ENCODE measurements at regions not wholly inside any gene's neighbourhood (a gene's known extent, or its start where the extent isn't known, plus 50 kb on each side); places are given as distances from the start of the nearest gene placed in this dataset.

DNA sequence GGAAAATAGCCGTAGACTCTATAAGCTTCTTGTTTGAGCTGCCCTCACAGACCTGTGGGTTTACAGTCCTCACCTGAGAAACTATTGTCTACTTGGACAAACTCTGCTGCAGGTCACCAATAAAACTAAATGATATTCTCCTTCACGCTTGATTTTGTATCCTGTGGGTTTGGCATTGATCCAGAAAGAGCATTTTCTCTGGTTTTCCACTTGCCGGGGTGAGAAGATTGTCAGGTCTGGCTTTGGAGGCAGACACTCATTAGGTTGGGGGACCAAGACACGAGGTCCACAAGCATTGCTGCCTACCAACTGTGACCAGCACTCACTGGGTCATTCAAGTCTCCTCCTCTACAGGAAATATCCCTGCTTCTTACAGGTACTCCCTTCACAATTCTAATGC lies 68.5 kb downstream of the CDC14C start:
- no peaks in the 10 kb centered on the region for H3K36me3 ChIP-seq (ENCODE audit: control insufficient read depth in 2 of 2, insufficient read depth in 1 of 2, low read length in 2 of 2)
- POLR2A ChIA-PET, result no interaction called here
- CTCF ChIA-PET, result no interaction called here

More for the DNA sequence above, 68.5 kb downstream of the CDC14C start:
- no peak overlapping the region for H3K27ac ChIP-seq (ENCODE audit: extremely low read depth, low read depth, low read length)
- no peak for TF ChIP-seq ZNF324 (tag by site-specific recombination; IDR thresholded peaks at IDR 0.05)
- TF ChIP-seq ZNF530 (tag by site-specific recombination; IDR thresholded peaks at IDR 0.05; ENCODE audit: low read depth), result no peak
- no peak for TF ChIP-seq KLF8 (tag by site-specific recombination; IDR thresholded peaks at IDR 0.05)
- TF ChIP-seq CTCF (tag by site-specific recombination; IDR thresholded peaks at IDR 0.05), result no peak
- TF ChIP-seq ZNF248 (tag by site-specific recombination; IDR thresholded peaks at IDR 0.05), result no peak
- TF ChIP-seq, protein P1, sequence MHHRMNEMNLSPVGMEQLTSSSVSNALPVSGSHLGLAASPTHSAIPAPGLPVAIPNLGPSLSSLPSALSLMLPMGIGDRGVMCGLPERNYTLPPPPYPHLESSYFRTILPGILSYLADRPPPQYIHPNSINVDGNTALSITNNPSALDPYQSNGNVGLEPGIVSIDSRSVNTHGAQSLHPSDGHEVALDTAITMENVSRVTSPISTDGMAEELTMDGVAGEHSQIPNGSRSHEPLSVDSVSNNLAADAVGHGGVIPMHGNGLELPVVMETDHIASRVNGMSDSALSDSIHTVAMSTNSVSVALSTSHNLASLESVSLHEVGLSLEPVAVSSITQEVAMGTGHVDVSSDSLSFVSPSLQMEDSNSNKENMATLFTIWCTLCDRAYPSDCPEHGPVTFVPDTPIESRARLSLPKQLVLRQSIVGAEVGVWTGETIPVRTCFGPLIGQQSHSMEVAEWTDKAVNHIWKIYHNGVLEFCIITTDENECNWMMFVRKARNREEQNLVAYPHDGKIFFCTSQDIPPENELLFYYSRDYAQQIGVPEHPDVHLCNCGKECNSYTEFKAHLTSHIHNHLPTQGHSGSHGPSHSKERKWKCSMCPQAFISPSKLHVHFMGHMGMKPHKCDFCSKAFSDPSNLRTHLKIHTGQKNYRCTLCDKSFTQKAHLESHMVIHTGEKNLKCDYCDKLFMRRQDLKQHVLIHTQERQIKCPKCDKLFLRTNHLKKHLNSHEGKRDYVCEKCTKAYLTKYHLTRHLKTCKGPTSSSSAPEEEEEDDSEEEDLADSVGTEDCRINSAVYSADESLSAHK (tag by site-specific recombination; IDR thresholded peaks at IDR 0.05), result no peak
- no peak for TF ChIP-seq MYNN (tag by site-specific recombination; IDR thresholded peaks at IDR 0.05; ENCODE audit: borderline replicate concordance)
- TF ChIP-seq, protein P2, sequence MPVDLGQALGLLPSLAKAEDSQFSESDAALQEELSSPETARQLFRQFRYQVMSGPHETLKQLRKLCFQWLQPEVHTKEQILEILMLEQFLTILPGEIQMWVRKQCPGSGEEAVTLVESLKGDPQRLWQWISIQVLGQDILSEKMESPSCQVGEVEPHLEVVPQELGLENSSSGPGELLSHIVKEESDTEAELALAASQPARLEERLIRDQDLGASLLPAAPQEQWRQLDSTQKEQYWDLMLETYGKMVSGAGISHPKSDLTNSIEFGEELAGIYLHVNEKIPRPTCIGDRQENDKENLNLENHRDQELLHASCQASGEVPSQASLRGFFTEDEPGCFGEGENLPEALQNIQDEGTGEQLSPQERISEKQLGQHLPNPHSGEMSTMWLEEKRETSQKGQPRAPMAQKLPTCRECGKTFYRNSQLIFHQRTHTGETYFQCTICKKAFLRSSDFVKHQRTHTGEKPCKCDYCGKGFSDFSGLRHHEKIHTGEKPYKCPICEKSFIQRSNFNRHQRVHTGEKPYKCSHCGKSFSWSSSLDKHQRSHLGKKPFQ (tag by site-specific recombination; IDR thresholded peaks at IDR 0.05), result no peak
- TF ChIP-seq, protein P3, sequence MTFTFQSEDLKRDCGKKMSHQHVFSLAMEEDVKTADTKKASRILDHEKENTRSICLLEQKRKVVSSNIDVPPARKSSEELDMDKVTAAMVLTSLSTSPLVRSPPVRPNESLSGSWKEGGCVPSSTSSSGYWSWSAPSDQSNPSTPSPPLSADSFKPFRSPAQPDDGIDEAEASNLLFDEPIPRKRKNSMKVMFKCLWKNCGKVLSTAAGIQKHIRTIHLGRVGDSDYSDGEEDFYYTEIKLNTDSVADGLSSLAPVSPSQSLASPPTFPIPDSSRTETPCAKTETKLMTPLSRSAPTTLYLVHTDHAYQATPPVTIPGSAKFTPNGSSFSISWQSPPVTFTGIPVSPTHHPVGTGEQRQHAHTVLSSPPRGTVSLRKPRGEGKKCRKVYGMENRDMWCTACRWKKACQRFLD (tag by site-specific recombination; IDR thresholded peaks at IDR 0.05), result no peak
- no peak for TF ChIP-seq ZNF768 (tag by site-specific recombination; IDR thresholded peaks at IDR 0.05)
- no peak for TF ChIP-seq ZNF362 (tag by site-specific recombination; IDR thresholded peaks at IDR 0.05)
- TF ChIP-seq ZNF239 (tag by site-specific recombination; IDR thresholded peaks at IDR 0.05), result no peak
- TF ChIP-seq, protein P4, sequence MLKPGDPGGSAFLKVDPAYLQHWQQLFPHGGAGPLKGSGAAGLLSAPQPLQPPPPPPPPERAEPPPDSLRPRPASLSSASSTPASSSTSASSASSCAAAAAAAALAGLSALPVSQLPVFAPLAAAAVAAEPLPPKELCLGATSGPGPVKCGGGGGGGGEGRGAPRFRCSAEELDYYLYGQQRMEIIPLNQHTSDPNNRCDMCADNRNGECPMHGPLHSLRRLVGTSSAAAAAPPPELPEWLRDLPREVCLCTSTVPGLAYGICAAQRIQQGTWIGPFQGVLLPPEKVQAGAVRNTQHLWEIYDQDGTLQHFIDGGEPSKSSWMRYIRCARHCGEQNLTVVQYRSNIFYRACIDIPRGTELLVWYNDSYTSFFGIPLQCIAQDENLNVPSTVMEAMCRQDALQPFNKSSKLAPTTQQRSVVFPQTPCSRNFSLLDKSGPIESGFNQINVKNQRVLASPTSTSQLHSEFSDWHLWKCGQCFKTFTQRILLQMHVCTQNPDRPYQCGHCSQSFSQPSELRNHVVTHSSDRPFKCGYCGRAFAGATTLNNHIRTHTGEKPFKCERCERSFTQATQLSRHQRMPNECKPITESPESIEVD (tag by site-specific recombination; IDR thresholded peaks at IDR 0.05), result no peak
- TF ChIP-seq ZNF146 (tag by site-specific recombination; IDR thresholded peaks at IDR 0.05), result no peak
- no peak for TF ChIP-seq ZNF473 (tag by site-specific recombination; IDR thresholded peaks at IDR 0.05)
- no peak for TF ChIP-seq ZNF785 (tag by site-specific recombination; IDR thresholded peaks at IDR 0.05)
- no peak for TF ChIP-seq ZFHX2 (tag by site-specific recombination; conservative IDR thresholded peaks at IDR 0.05)
- TF ChIP-seq, protein P5, sequence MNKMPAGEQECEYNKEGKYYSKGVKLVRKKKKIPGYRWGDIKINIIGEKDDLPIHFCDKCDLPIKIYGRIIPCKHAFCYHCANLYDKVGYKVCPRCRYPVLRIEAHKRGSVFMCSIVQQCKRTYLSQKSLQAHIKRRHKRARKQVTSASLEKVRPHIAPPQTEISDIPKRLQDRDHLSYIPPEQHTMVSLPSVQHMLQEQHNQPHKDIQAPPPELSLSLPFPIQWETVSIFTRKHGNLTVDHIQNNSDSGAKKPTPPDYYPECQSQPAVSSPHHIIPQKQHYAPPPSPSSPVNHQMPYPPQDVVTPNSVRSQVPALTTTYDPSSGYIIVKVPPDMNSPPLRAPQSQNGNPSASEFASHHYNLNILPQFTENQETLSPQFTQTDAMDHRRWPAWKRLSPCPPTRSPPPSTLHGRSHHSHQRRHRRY (tag by site-specific recombination; IDR thresholded peaks at IDR 0.05), result no peak
- no peak overlapping the region for H3K4me3 ChIP-seq (ENCODE audit: low read depth, low read length)
- no peaks in the 10 kb centered on the region for H3K9me3 ChIP-seq (ENCODE audit: control insufficient read depth, insufficient read depth, low read depth, low read length)
- no peaks in the 10 kb centered on the region for H3K4me1 ChIP-seq (ENCODE audit: control insufficient read depth, insufficient read depth, low read length)

Measured in HEK293 (cell line).